CD4-positive, alpha-beta T cell (primary cell): ENCODE measurements at regions not wholly inside any gene's neighbourhood (a gene's known extent, or its start where the extent isn't known, plus 50 kb on each side); places are given as distances from the start of the nearest gene placed in this dataset.

Experiments
- ATAC-seq: fragments of 200-7000 bp; cut with Tn5 transposase; one replicate; pipeline ENCODE4 v1.10.0; 2022; ENCODE audit warnings: mild to moderate bottlenecking; ENCODE audit not compliant: poor library complexity
- CTCF ChIA-PET: fragments of 350-600 bp; sonication (Branson Sonifier 250); formaldehyde crosslinking; loops from one replicate; lab custom pipeline; 2021; ENCODE audit warnings: antibody characterized with exemption, inconsistent platforms; lab: Charles Lee
- POLR2A ChIA-PET: fragments of 350-600 bp; sonication (Branson Sonifier 250); formaldehyde crosslinking; loops from one replicate; lab custom pipeline; 2021; ENCODE audit warnings: antibody characterized with exemption, inconsistent platforms; lab: Charles Lee
- DNase-seq, 14 experiments: peaks; one replicate each; pipeline ENCODE4 v3.0.0-alpha.2; 2013 to 2020; ENCODE audit warnings: mixed read lengths in 2 of 14
- H3K27ac ChIP-seq, 2 donors: one replicate each; pipeline versions ENCODE4 v1.5.1 to v1.7.0; 2013; ENCODE audit warnings: low read length in 2 of 2, low read depth in 1 of 2, mild to moderate bottlenecking in 1 of 2
- H3K27me3 ChIP-seq, 2 experiments: 1 replicate in 1 of 2; 2 replicates in 1 of 2; pipeline versions ENCODE4 v1.6.1 to v1.7.0; 2013; ENCODE audit warnings: low read length in 2 of 2, control low read depth in 1 of 2, mild to moderate bottlenecking in 1 of 2, moderate library complexity in 1 of 2; ENCODE audit not compliant: insufficient read depth in 2 of 2, control insufficient read depth in 1 of 2
- H3K36me3 ChIP-seq: one replicate; pipeline ENCODE4 v1.6.1; 2013; ENCODE audit warnings: low read length, control low read depth; ENCODE audit not compliant: insufficient read depth
- H3K4me1 ChIP-seq: one replicate; pipeline ENCODE4 v1.6.1; 2013; ENCODE audit warnings: low read length, control low read depth; ENCODE audit not compliant: insufficient read depth
- H3K4me3 ChIP-seq: one replicate; pipeline ENCODE4 v1.5.1; 2013; ENCODE audit warnings: mild to moderate bottlenecking, low read length, moderate library complexity
- H3K9me3 ChIP-seq, 2 experiments: 1 replicate in 1 of 2; 2 replicates in 1 of 2; pipeline versions ENCODE4 v1.6.1 to v1.7.0; 2013; ENCODE audit warnings: low read length in 2 of 2, mild to moderate bottlenecking in 2 of 2, control low read depth in 1 of 2, moderate library complexity in 1 of 2; ENCODE audit not compliant: control insufficient read depth in 1 of 2, insufficient read depth in 1 of 2
- H3K27ac Mint-ChIP-seq: one replicate; pipeline ENCODE4 v1.8.0; 2020; ENCODE audit warnings: mixed read lengths
- H3K27me3 Mint-ChIP-seq: one replicate; pipeline ENCODE4 v1.8.0; 2021; ENCODE audit warnings: mixed read lengths
- H3K36me3 Mint-ChIP-seq: one replicate; pipeline ENCODE4 v1.8.0; 2021; ENCODE audit warnings: low read depth, mixed read lengths
- H3K4me1 Mint-ChIP-seq: one replicate; pipeline ENCODE4 v1.8.0; 2021; ENCODE audit warnings: low read depth, mixed read lengths
- H3K4me3 Mint-ChIP-seq: one replicate; pipeline ENCODE4 v1.8.0; 2020; ENCODE audit warnings: mild to moderate bottlenecking, mixed read lengths
- H3K9me3 Mint-ChIP-seq: one replicate; pipeline ENCODE4 v1.8.0; 2020; ENCODE audit warnings: mixed read lengths
- CTCF ChIP-seq: fragments of 200-600 bp; IDR thresholded peaks from one replicate; pipeline ENCODE4 v1.8.0; 2022; ENCODE audit warnings: antibody characterized with exemption, mild to moderate bottlenecking
- intact Hi-C, 2 experiments: fragments of 100-400 bp; cut with DNase I in 1 of 2; cut with micrococcal nuclease in 1 of 2; formaldehyde crosslinking; loops; one replicate each; pipeline versions ENCODE4 v1.15.1 to v1.9.0; 2023 to 2025; cut with DNase I, micrococcal nuclease

- no peak overlapping the region for H3K27ac ChIP-seq
- ChIA-PET POLR2A (no interaction called here), CTCF (no interaction called here)
- TF ChIP-seq CTCF, result no peak
- no peak overlapping the region for H3K4me3 ChIP-seq
- no peak overlapping the region for H3K27ac Mint-ChIP-seq
- intact Hi-C loops, result no loop called here
- no peak for ATAC-seq
- DNase-seq, result peak in 4 of 14 experiments; percentile 4 to 45 (median 30)
- no peaks in the 10 kb centered on the region for H3K9me3 ChIP-seq
- H3K4me1 ChIP-seq, result no peaks in the 10 kb centered on the region
- no peak overlapping the region for H3K4me3 Mint-ChIP-seq
- H3K4me1 Mint-ChIP-seq, result no peaks in the 10 kb centered on the region
- no peaks in the 10 kb centered on the region for H3K27me3 Mint-ChIP-seq
- no peaks in the 10 kb centered on the region for H3K9me3 Mint-ChIP-seq
- H3K27me3 ChIP-seq, result no peaks in the 10 kb centered on the region
- no peaks in the 10 kb centered on the region for H3K36me3 Mint-ChIP-seq
- no peaks in the 10 kb centered on the region for H3K36me3 ChIP-seq
Measured at GRCh38 chr12:94725375-94726168, 75.2 kb upstream of the TMCC3 start.

GRCh38 chr12:94722664-94723063, 72.3 kb upstream of the TMCC3 start:
- no peak overlapping the region for H3K27ac Mint-ChIP-seq
- ChIA-PET CTCF (no interaction called here), POLR2A (no interaction called here)
- Histone ChIP-seq H3K27me3 (no peaks in the 10 kb centered on the region), H3K36me3 (no peaks in the 10 kb centered on the region), H3K4me3 (no peak overlapping the region), H3K4me1 (no peaks in the 10 kb centered on the region), H3K9me3 (no peaks in the 10 kb centered on the region), H3K27ac (no peak overlapping the region)
- H3K9me3 Mint-ChIP-seq, result no peaks in the 10 kb centered on the region
- H3K36me3 Mint-ChIP-seq, result no peaks in the 10 kb centered on the region
- H3K4me1 Mint-ChIP-seq, result no peaks in the 10 kb centered on the region
- H3K27me3 Mint-ChIP-seq, result no peaks in the 10 kb centered on the region
- intact Hi-C loops, result no loop called here
- no peak for DNase-seq
- H3K4me3 Mint-ChIP-seq, result no peak overlapping the region
- no peak for ATAC-seq
- no peak for TF ChIP-seq CTCF

- Mint-ChIP-seq H3K4me1 (no peaks in the 10 kb centered on the region), H3K9me3 (no peaks in the 10 kb centered on the region), H3K27ac (no peak overlapping the region), H3K36me3 (no peaks in the 10 kb centered on the region), H3K27me3 (no peaks in the 10 kb centered on the region), H3K4me3 (no peak overlapping the region)
- TF ChIP-seq CTCF, result no peak
- CTCF ChIA-PET, result no interaction called here
- intact Hi-C loops, result no loop called here
- DNase-seq (no peak), ATAC-seq (no peak)
- Histone ChIP-seq H3K27me3 (no peaks in the 10 kb centered on the region), H3K27ac (no peak overlapping the region), H3K36me3 (no peaks in the 10 kb centered on the region), H3K4me1 (no peaks in the 10 kb centered on the region), H3K4me3 (no peak overlapping the region), H3K9me3 (no peaks in the 10 kb centered on the region)
- POLR2A ChIA-PET, result no interaction called here
Measured at GRCh38 chr12:94721173-94721572, 70.8 kb upstream of the TMCC3 start.
